Activated CD4-positive, alpha-beta T cell treated with anti-CD3 and anti-CD28 coated beads for 4 hours (primary cell): ENCODE measurements at regions not wholly inside any gene's neighbourhood (a gene's known extent, or its start where the extent isn't known, plus 50 kb on each side); places are given as distances from the start of the nearest gene placed in this dataset.

ENCODE experiments used
- DNase-seq, 2 donors: peaks; one replicate each; pipeline ENCODE4 v3.0.0-alpha.2; 2020

GRCh38 chr11:69348414-69349235 is 54.7 kb downstream of the MYEOV start:
- DNase-seq, result no peak

DNA sequence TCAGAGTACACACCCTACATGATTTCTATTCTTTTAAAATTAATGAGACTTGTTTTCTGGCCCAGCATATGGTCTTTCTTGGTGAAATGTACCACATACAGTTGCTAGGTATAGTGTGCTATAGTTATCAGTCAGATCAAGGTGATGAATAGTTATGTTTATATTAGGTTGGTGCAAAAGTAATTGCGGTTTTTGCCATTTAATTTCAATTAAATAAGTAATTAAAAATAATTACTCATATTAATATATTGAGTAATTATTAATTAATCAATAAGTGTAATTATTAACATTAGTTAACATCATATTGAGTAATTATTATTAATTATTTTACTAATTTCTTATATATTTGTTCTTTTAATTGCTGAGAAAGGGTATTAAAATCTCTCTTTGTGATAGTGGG is 56.1 kb downstream of the MYEOV start:
- no peak for DNase-seq

DNA sequence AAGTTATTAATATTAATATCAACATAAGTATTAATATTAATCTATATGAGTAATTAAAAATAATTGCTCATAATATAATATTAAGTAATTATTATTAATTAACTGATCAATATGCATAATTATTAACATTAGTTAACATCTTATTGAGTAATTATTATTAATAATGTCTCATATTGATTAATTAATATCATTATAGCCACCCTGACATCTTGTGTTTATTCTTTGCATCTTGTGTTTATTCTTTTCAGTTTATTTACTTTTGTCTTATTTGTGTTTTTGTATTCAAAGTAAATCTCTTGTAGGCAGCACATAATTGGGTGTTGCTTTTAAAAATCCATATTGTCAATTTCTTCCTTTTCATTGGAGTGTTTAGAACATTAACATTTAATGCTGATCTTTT is 56.6 kb downstream of the MYEOV start:
- no peak for DNase-seq

DNA sequence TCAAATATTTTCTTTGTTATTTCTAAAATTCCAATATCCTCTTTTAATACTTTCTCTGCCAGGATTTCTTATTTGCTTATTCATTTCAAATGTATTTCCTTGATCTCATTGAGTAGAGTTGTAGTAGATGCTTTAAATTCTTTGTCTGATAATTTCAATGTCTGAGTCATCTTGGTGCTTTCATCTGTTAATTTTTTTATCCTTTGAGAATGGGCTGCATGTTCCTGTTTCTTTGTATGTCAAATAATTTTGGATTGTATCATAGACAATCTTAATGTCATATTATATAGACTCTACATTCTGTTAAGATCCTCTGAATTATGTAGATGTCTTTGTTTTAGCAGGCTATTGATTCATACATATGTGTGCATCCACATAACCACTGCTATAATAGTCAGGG is 57.5 kb downstream of the MYEOV start:
- DNase-seq, result no peak

GRCh38 chr11:69352166-69352565 is 58.2 kb downstream of the MYEOV start:
- no peak for DNase-seq

DNA sequence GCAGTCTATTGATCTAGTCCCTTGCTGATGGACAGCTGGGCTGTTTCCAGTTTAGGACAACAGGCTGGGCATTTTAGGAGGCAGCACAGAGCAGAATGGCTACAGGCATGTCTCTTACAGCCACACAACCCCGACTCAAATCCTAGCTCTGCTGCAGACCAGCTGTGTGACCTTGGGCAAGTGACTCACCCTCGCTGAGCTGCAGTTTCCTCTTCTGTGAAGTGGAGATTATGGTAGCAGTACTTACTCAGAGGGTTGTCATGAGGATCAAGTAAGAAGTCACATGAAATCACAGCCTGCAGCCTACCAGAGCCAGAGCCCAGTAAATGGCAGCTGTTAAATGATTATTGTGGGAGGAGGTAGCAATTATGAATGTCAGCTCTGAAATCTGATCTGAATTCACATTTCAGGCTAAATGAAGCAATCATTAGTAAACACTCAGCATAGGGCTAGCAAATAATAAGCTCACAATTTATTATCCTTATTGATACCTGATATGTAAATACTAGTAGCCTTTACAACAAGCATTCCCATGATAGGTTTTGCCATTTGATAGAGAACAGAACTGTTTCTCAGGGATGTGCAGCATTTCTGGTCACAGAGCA is 58.9 kb downstream of the MYEOV start:
- DNase-seq, result peak in 1 of 2 donors; percentile 22

DNA sequence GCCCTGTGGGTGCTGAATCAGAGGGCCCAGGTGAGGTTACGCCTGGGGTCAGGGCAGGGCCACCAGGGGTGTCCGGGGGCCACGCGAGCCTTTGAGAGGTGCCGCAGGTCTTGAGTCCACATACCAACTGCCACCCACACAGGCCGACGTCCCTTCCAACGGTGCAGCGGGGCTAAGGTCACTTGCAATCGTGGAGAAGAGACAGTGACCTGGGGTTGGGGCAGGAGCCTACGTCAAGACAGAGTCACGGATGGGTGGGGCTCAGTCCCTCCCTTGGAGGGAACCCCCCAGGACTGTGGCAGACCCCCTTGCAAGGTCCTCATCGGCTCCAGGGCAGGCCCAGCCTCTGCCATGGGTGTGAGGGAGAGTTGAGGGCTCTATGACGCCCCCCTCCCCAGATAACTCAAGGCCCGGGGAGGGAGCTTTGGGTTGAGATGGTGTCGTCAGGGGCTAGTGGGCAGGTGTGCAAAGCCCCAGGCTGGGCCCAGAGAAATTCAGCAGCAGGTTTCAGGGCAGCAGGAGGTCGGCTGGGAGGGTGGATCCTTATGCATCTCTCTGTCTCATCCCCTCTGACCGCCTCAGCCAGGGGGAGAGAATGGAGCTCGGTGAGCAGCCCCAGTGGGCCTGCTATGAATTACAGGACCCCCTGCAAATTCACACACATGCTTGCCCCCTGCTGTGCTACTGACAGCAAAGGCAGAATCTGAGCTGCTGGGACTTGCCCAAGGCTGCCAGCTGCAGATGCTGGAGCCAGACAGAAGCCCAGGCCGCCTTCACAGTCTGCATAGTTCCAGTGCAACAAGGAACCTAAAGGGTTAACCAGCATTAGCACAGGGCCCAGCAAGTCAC is 60.0 kb downstream of the MYEOV start:
- no peak for DNase-seq

DNA sequence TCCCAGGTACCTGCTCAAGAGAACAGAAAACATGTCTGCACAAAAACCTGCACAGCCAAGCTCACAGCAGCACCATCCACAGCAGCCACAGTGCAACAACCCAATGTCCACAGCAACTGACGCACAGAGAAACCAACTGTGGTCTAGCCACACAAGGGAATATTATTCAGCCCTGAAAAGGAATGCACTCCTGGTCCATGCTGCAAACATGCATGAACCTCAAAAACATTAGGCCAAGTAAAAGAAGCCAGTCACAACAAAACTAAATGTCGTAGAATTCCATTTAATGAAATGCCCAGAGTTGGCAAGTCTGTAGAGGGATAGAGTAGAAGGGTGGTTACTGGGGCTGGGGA is 60.6 kb downstream of the MYEOV start:
- DNase-seq, result no peak

DNA sequence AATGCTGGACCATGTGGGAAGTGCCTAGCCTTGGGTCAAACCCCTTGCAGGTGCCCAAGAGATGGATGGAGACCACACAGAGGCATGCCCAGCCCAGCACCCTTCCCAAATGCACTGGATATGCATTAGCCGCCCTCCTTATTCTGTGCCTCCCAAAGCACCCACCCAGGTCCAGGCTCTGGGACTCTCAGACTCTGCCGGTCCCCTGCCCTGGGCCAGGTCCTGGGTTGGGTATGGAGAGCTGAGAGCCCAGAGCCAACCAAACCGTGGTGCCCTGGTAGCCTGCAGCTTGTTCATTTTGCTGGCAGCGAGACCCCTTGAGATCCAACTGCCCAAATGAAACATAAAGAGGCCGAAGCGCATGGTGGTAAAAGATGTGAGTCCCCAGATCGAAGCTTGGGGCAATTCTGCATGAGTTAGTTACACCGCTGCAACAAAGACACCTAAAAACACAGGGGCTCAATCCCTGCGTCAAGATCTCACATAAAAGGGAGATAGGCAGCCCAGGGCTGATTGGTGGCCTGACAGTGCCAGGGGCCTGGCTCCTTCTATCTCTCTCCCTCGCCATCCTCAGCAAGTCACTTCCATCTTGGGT is 61.5 kb downstream of the MYEOV start:
- DNase-seq, result no peak

DNA sequence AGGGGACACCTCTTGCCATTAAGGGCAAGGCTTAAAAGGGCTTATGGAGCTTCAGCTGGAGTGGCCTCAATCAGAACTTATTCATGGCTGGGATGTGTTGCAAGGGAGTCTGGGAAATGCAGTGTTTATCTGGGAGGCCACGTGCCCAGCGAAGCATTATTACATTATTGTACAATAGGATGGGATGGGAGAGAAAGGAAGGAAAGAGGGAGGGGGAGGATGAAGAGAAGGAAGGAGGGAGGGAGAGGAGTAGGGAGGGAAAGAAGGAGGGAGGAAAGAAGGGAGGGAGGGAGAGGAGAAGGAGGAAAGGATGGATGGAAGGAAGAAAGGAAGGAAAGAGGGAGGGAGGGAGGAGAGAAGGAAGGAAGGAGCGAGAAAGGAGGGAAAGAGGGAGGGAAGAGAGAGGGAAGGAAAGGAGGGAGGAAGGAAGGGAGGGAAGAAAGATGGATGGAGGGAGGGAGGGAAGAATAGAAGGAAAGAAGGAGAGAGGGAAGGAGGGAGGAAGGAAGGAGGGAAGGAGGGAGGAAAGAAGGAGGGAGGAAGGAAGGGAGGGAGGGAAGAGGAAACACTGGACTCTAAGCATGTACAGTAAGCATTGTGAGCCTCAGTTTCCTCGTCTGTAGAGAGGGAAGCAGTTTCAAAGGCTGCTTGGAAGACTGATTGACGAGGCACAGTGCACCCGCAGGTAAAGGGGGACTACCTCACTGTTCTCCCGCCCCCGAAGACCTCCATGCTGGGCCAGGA is 62.2 kb downstream of the MYEOV start:
- DNase-seq, result no peak

DNA sequence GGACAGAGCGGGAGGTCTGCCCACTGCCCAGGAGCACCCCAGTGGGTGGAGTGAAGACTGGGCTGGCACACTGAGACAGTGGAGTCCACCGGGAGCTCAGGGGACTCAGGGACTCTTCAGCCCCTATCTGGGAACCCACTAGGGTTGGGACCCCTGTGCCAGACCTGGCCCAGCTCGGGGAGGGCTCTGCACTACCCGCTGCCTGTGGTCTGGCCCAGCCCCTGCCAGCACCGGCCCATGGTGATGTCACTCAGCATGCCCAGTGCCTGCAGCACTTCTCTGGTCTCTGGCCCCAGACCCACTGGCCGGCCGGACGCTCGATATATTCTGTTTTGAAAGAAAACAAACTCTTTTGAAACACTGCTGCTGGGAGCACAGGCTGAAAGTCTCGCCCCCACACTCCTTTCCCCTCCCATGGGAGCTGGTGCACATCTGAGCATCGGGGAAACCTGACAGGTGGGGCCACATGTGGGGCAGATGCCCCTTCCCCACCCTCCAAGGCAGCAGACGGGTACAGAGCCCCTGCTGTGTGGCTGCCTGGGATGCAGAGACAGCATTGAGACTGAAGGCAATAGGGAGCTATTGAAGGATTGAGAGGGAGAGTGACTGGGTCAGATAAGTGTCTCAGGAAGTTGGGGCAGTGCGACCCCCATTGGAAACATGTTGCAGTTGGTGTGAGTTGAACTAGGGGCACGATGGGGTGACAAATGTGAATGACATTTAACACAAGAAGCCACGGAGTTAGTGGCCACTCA is 62.9 kb downstream of the MYEOV start:
- no peak for DNase-seq

DNA sequence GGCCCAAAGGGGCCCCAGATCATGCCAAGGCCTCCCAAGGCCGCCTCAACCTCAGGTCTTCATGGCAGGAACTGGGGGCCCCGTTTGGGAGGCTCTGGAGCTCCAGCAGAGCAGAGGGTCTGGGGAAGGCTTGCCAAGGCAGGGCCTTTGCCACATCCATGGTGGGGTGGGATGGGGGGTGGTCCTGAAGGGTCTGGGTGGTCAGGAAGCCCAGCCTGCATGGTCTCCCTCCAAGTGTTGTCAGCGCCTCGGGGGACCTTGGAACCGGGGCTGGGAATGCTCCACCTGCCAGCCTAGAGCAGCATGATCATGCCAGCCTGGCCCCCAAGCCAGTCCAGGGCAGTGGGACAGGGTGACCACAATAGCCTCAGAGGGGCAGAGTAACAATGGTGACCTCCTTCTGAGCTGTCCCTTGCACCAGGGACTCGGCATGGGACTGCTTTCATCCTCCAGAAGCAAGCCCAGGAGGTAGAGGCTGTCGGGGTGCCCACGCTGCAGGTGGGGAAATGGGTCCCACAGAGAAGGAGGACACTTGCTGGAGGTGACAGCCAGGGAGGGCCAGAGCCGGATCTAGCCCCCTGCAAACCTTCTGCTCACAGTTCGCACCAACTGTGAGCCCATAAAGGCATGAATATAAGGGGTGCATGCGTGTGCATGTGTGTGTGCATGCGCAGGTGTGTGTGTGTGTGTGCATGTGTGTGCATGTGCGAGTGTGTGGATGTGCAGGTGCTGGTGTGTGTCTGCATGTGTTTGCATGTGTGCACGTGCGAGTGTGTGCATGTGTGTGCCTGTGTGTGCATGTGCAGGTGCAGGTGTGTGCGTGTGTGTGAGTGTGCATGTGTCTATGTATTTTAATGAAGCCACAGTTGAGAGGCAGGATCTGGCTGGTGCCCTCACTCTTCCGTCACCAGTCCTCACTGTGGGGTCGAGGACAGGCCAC is 63.8 kb downstream of the MYEOV start:
- DNase-seq, result no peak

GRCh38 chr11:69358398-69359020 is 64.6 kb downstream of the MYEOV start:
- no peak for DNase-seq

- no peak for DNase-seq
Observed at GRCh38 chr11:69359735-69360480, 66.0 kb downstream of the MYEOV start.

DNA sequence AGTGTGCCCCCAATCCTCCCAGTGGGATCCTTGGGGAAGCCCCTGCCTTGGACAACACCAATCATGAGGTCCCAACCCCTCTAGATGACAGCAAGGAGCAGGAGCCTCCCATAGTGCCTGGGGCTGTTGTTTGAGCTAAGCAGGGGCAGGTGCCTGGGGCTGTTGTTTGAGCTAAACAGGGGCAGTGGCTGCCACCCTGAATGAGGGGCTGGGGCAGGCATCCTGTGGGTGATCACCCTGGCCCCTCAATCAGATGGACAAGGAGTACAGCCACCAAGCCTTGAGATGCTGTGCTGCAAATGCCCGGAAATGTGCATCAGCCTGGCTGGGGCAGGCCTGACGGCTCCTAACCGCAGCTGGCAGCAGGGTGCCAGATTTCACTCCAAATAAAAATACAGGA is 66.7 kb downstream of the MYEOV start:
- no peak for DNase-seq

- DNase-seq, result no peak
Observed at GRCh38 chr11:69361048-69361447, 67.1 kb downstream of the MYEOV start.

DNA sequence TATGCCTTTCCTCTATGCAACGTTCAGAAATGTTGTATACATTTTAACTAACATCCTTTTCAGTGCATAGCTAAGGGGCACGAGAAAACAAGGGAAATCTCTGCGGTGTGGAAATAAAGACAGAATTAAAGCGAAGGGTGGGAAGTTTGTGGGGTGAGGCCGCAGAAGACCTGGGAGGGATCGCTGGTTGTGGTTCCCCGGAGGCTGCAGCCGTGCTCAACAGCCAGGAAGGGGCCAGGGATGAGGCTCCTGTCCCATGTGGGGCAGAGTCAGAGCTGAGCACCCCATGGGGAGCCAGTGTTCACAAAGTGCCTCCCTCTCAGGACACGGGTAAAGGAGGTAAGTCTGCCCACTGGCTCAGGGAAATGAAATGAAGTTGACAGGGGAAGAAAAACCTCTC is 67.5 kb downstream of the MYEOV start:
- DNase-seq, result no peak

GRCh38 chr11:69362315-69362714 is 68.4 kb downstream of the MYEOV start:
- DNase-seq, result no peak

DNA sequence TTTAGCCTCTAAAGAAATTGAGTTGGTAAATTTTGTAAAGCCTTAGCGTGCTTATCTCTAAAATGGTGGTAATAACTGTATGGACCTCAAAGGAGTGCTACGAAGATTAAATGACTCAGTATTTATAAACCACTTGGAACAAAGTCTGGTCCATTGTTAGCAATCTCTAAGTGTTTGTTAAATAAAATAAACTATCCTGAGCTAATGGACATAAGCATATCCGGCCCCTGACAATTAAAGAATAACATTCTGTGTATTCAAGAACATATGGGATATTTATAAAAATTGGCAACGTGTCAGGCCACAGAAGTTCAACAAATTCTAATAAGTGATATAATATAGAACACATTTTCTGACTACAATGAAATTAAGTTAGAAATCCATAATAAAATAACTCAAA is 71.0 kb downstream of the MYEOV start:
- DNase-seq, result no peak

- DNase-seq, result no peak
Observed at GRCh38 chr11:69365558-69365957, 71.6 kb downstream of the MYEOV start.
